GM12878 (cell line): ENCODE measurements at regions not wholly inside any gene's neighbourhood (a gene's known extent, or its start where the extent isn't known, plus 50 kb on each side); places are given as distances from the start of the nearest gene placed in this dataset.

Source experiments
- ATAC-seq: fragments of 200-7000 bp; cut with Tn5 transposase; 3 replicates; pipeline ENCODE4 v1.9.1; 2020; ENCODE audit warnings: mild to moderate bottlenecking, moderate library complexity
- BruUV-seq: library from RNA; stranded (reverse); fragments of 400-500 nt; replicated peaks from 2 replicates; lab custom pipeline; 2021; lab: Mats Ljungman, UMichigan
- CTCF ChIA-PET: fragments of 300-600 bp; sonication (Branson Sonifier 250); formaldehyde crosslinking; extraction: SDS; loops from one replicate; lab custom pipeline; 2021; ENCODE audit warnings: inconsistent platforms; lab: Yijun Ruan, JAX
- POLR2A ChIA-PET: fragments of 350-600 bp; formaldehyde crosslinking; extraction: SDS; loops from one replicate; lab custom pipeline; 2021; ENCODE audit warnings: inconsistent platforms; lab: Charles Lee
- RAD21 ChIA-PET: fragments of 300-600 bp; sonication (Branson Sonifier 250); formaldehyde crosslinking; loops from one replicate; lab custom pipeline; 2023; ENCODE audit warnings: antibody characterized with exemption; ENCODE audit not compliant: unreplicated experiment; lab: Charles Lee
- SMC1A ChIA-PET: fragments of 300-600 bp; sonication (Branson Sonifier 250); formaldehyde crosslinking; loops from one replicate; lab custom pipeline; 2023; ENCODE audit not compliant: unreplicated experiment, uncharacterized antibody; lab: Charles Lee
- DNase-seq: peaks from one replicate; pipeline ENCODE4 v3.0.0-alpha.2; 2011; ENCODE audit warnings: low read depth, low spot score
- FAIRE-seq: peaks from 3 replicates; lab custom pipeline; 2011; peaks lifted over from hg19 to GRCh38; lab: Jason Lieb, UNC
- H2AFZ ChIP-seq: 2 replicates; pipeline ENCODE4 v1.6.0; 2011; ENCODE audit warnings: low read depth, low read length, control low read depth; ENCODE audit not compliant: control insufficient read depth
- H3K27ac ChIP-seq: 2 replicates; pipeline ENCODE4 v1.5.1; 2011; ENCODE audit warnings: control low read depth; ENCODE audit not compliant: control insufficient read depth, insufficient read depth
- H3K27me3 ChIP-seq, 2 experiments: replicated peaks in 1 of 2; 2 replicates each; pipeline versions ENCODE4 v1.6.0 to v1.6.1; 2011; ENCODE audit warnings: low read length in 1 of 2; ENCODE audit not compliant: control insufficient read depth in 2 of 2, insufficient read depth in 2 of 2
- H3K36me3 ChIP-seq, 2 experiments: 2 replicates each; pipeline ENCODE4 v1.5.1; 2011; ENCODE audit warnings: low read length in 1 of 2; ENCODE audit not compliant: control insufficient read depth in 2 of 2, insufficient read depth in 2 of 2
- H3K4me1 ChIP-seq: 2 replicates; pipeline ENCODE4 v1.6.1; 2011; ENCODE audit warnings: mild to moderate bottlenecking, low read length, moderate library complexity, mixed read lengths; ENCODE audit not compliant: control insufficient read depth, insufficient read depth
- H3K4me2 ChIP-seq: 2 replicates; pipeline ENCODE4 v1.6.0; 2011; ENCODE audit warnings: control low read depth; ENCODE audit not compliant: control insufficient read depth, insufficient read depth
- H3K4me3 ChIP-seq: fragments of 200-600 bp; sonication (generic); 2 replicates; pipeline ENCODE4 v1.5.1; 2016
- H3K79me2 ChIP-seq: 2 replicates; pipeline ENCODE4 v1.6.0; 2011; ENCODE audit warnings: low read length; ENCODE audit not compliant: control insufficient read depth, insufficient read depth
- H3K9ac ChIP-seq: 2 replicates; pipeline ENCODE4 v1.8.0; 2011; ENCODE audit warnings: low read length, control low read depth, mixed read lengths; ENCODE audit not compliant: control insufficient read depth, insufficient read depth
- H3K9me3 ChIP-seq: replicated peaks from 3 replicates; pipeline ENCODE4 v1.5.1; 2011; ENCODE audit warnings: mild to moderate bottlenecking, low read length; ENCODE audit not compliant: control insufficient read depth, insufficient read depth
- H4K20me1 ChIP-seq: 2 replicates; pipeline ENCODE4 v1.6.0; 2011; ENCODE audit not compliant: control insufficient read depth, insufficient read depth
- BCL11A ChIP-seq: IDR thresholded peaks from 2 replicates; pipeline ENCODE4 v1.6.1; 2011; ENCODE audit warnings: low read depth, low read length
- DPF2 ChIP-seq: fragments of 450-650 bp; IDR thresholded peaks from 2 replicates; pipeline ENCODE4 v1.6.1; 2017; ENCODE audit warnings: mild to moderate bottlenecking
- EED ChIP-seq: sonication (generic); IDR thresholded peaks from 2 replicates; pipeline ENCODE4 v1.6.1; 2016; ENCODE audit warnings: antibody characterized with exemption, low read depth
- EZH2 ChIP-seq: IDR thresholded peaks from 2 replicates; pipeline ENCODE4 v1.6.1; 2012; ENCODE audit warnings: low read depth, mild to moderate bottlenecking, control low read depth, inconsistent platforms, low read length, borderline replicate concordance; ENCODE audit not compliant: control insufficient read depth
- MEF2B ChIP-seq: fragments of 450-650 bp; IDR thresholded peaks from 2 replicates; pipeline ENCODE4 v1.6.1; 2018; ENCODE audit warnings: mild to moderate bottlenecking, moderate library complexity; ENCODE audit not compliant: partially characterized antibody, poor library complexity, severe bottlenecking
- MTA3 ChIP-seq: IDR thresholded peaks from 2 replicates; pipeline ENCODE4 v1.6.1; 2012; ENCODE audit warnings: low read length, inconsistent platforms, borderline replicate concordance
- MYC ChIP-seq: IDR thresholded peaks from 2 replicates; pipeline ENCODE4 v1.6.1; 2011; ENCODE audit warnings: mild to moderate bottlenecking, low read length, moderate library complexity, inconsistent platforms; ENCODE audit not compliant: insufficient read depth, insufficient replicate concordance, insufficient read length, severe bottlenecking
- RELA ChIP-seq: fragments of 450-650 bp; IDR thresholded peaks from 2 replicates; pipeline ENCODE4 v1.8.0; 2014; ENCODE audit warnings: borderline replicate concordance; ENCODE audit not compliant: partially characterized antibody
- SPI1 ChIP-seq: IDR thresholded peaks from 2 replicates; pipeline ENCODE4 v1.6.1; 2011; ENCODE audit warnings: low read depth, mild to moderate bottlenecking, low read length, moderate library complexity, borderline replicate concordance; ENCODE audit not compliant: insufficient read depth
- SREBF2 ChIP-seq: IDR thresholded peaks from 2 replicates; pipeline ENCODE4 v1.6.1; 2012; ENCODE audit warnings: mild to moderate bottlenecking, low read length
- STAT1 ChIP-seq: fragments of 450-650 bp; conservative IDR thresholded peaks from 2 replicates; pipeline ENCODE4 v1.6.1; 2014; ENCODE audit warnings: antibody characterized with exemption, mild to moderate bottlenecking
- ZNF384 ChIP-seq: IDR thresholded peaks from 2 replicates; pipeline ENCODE4 v1.6.1; 2012; ENCODE audit warnings: low read depth, mild to moderate bottlenecking, low read length, improper control_type of control experiment, borderline replicate concordance
- WGBS: methylation state at CpG from one replicate; pipeline ENCODE4 v1.1.6; 2016; ENCODE audit warnings: low lambda C conversion rate; ENCODE audit not compliant: insufficient replicate concordance, insufficient coverage; ENCODE audit errors: missing lambda C conversion rate; 5-methylcytosine and 5-hydroxymethylcytosine counted together
- in situ Hi-C: fragments of 300-500 bp; cut with MboI; formaldehyde crosslinking; loops from 9 replicates; pipeline ENCODE4 v1.14.3; 2018; ENCODE audit warnings: mixed read lengths
- intact Hi-C: fragments of 100-400 bp; cut with micrococcal nuclease; formaldehyde crosslinking; loops from one replicate; pipeline ENCODE4 v1.14.2; 2022; ENCODE audit not compliant: unreplicated experiment
- TF ChIP-seq, protein P1 (sequence below): fragments of 150-350 bp; IDR thresholded peaks from 2 replicates; pipeline ENCODE4 v1.6.1; 2014; ENCODE audit warnings: mild to moderate bottlenecking, low read depth, low read length
- TF ChIP-seq, protein P2 (sequence below): fragments of 450-650 bp; IDR thresholded peaks from 2 replicates; pipeline ENCODE4 v1.6.1; 2017; ENCODE audit warnings: antibody characterized with exemption, mild to moderate bottlenecking, moderate library complexity
- TF ChIP-seq, protein P3 (sequence below): IDR thresholded peaks from 2 replicates; pipeline ENCODE4 v1.6.1; 2012; ENCODE audit warnings: low read length, inconsistent platforms

DNA sequence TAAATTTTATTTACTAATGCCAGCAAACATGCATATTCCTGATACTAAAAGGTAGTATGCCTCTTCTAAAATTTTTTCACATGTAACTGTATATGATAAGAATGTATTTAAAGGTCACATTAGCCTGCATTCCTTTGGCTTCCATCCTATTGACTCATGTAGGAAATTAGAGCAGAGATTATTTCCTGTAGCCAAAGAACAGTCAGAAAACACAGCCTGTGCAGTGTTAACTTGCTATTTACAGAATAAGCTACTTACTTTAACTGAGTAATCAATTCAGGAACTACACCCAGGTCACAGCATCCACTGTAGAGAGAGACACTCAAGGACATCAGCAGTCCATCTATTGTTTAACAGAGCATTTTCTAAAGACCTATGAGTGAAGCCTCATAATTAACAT lies 154.5 kb upstream of the ADGRL4 start (continued):
- TF ChIP-seq, protein P1, sequence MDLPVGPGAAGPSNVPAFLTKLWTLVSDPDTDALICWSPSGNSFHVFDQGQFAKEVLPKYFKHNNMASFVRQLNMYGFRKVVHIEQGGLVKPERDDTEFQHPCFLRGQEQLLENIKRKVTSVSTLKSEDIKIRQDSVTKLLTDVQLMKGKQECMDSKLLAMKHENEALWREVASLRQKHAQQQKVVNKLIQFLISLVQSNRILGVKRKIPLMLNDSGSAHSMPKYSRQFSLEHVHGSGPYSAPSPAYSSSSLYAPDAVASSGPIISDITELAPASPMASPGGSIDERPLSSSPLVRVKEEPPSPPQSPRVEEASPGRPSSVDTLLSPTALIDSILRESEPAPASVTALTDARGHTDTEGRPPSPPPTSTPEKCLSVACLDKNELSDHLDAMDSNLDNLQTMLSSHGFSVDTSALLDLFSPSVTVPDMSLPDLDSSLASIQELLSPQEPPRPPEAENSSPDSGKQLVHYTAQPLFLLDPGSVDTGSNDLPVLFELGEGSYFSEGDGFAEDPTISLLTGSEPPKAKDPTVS, result no peak
- TF ChIP-seq RELA, result no peak
- no peak for TF ChIP-seq BCL11A

DNA sequence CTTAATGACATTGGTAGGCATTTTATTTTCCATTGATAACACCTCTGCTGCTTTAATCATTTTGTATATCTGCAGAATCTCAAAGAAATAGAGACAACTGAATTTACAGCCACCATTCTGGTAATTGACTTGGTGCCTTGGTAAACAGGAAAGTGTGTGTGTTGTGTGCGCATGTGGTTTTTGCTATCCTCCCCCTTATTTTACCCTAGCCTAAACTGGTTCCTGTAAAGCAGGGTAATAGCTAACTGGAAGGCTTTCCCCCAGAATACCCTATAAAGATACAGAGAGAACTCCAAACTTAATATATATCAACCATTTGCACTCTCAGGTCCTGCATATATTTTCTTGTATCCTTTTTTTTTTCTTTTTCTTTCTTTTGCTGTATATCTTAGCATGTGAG lies 149.5 kb upstream of the ADGRL4 start:
- ChIA-PET POLR2A (no interaction called here), RAD21 (no interaction called here), CTCF (no interaction called here), SMC1A (no interaction called here)
- H3K36me3 ChIP-seq, result no peaks in the 10 kb centered on the region
- no peak overlapping the region for H2AFZ ChIP-seq
- DNase-seq, result no peak
- intact Hi-C loops, result no loop called here
- H3K9ac ChIP-seq, result no peak overlapping the region
- no peak overlapping the region for H3K27ac ChIP-seq
- no peak overlapping the region for H3K4me2 ChIP-seq
- TF ChIP-seq STAT1, result no peak
- no peak for TF ChIP-seq EED
- TF ChIP-seq EZH2, result no peak
- TF ChIP-seq, protein P2, sequence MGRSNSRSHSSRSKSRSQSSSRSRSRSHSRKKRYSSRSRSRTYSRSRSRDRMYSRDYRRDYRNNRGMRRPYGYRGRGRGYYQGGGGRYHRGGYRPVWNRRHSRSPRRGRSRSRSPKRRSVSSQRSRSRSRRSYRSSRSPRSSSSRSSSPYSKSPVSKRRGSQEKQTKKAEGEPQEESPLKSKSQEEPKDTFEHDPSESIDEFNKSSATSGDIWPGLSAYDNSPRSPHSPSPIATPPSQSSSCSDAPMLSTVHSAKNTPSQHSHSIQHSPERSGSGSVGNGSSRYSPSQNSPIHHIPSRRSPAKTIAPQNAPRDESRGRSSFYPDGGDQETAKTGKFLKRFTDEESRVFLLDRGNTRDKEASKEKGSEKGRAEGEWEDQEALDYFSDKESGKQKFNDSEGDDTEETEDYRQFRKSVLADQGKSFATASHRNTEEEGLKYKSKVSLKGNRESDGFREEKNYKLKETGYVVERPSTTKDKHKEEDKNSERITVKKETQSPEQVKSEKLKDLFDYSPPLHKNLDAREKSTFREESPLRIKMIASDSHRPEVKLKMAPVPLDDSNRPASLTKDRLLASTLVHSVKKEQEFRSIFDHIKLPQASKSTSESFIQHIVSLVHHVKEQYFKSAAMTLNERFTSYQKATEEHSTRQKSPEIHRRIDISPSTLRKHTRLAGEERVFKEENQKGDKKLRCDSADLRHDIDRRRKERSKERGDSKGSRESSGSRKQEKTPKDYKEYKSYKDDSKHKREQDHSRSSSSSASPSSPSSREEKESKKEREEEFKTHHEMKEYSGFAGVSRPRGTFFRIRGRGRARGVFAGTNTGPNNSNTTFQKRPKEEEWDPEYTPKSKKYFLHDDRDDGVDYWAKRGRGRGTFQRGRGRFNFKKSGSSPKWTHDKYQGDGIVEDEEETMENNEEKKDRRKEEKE, result no peak
- no peak for TF ChIP-seq DPF2
- no peak for TF ChIP-seq ZNF384
- no peak for TF ChIP-seq MTA3
- no peak for TF ChIP-seq MEF2B
- no peak for TF ChIP-seq MYC
- no peak for TF ChIP-seq SPI1
- TF ChIP-seq, protein P3, sequence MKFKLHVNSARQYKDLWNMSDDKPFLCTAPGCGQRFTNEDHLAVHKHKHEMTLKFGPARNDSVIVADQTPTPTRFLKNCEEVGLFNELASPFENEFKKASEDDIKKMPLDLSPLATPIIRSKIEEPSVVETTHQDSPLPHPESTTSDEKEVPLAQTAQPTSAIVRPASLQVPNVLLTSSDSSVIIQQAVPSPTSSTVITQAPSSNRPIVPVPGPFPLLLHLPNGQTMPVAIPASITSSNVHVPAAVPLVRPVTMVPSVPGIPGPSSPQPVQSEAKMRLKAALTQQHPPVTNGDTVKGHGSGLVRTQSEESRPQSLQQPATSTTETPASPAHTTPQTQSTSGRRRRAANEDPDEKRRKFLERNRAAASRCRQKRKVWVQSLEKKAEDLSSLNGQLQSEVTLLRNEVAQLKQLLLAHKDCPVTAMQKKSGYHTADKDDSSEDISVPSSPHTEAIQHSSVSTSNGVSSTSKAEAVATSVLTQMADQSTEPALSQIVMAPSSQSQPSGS, result no peak
- no peak for TF ChIP-seq SREBF2
- no peak for FAIRE-seq
- in situ Hi-C loops, result no loop called here
- no peaks in the 10 kb centered on the region for H4K20me1 ChIP-seq
- H3K4me3 ChIP-seq, result no peak overlapping the region
- 100% methylated on average over 1 of the region's 1 CpG for WGBS
- BruUV-seq, result no TSS peak
- no peaks in the 10 kb centered on the region for H3K9me3 ChIP-seq
- no peak for ATAC-seq
- no peaks in the 10 kb centered on the region for H3K27me3 ChIP-seq
- no peaks in the 10 kb centered on the region for H3K4me1 ChIP-seq
- no peaks in the 10 kb centered on the region for H3K79me2 ChIP-seq
